Lung (tissue), 11 donors: ENCODE measurements at regions not wholly inside any gene's neighbourhood (a gene's known extent, or its start where the extent isn't known, plus 50 kb on each side); places are given as distances from the start of the nearest gene placed in this dataset.

ENCODE experiments used
- ATAC-seq: fragments of 200-7000 bp; cut with Tn5 transposase; one replicate; pipeline ENCODE4 v1.9.1; 2020; ENCODE audit warnings: moderate number of reproducible peaks; ENCODE audit not compliant: insufficient read depth, low FRiP score
- DNase-seq, 3 donors: peaks; one replicate each; pipeline ENCODE4 v3.0.0-alpha.2; 2013 to 2017
- H3K27ac ChIP-seq, 2 donors: one replicate each; pipeline ENCODE4 v1.5.1; 2013; ENCODE audit warnings: mild to moderate bottlenecking in 2 of 2, moderate library complexity in 2 of 2, control low read depth in 1 of 2, inconsistent platforms in 1 of 2, low read depth in 1 of 2, low read length in 1 of 2
- H3K27me3 ChIP-seq, 3 donors: one replicate each; pipeline ENCODE4 v1.5.1; 2013; ENCODE audit warnings: low read length in 2 of 3; ENCODE audit not compliant: control insufficient read depth in 3 of 3, insufficient read depth in 3 of 3
- H3K36me3 ChIP-seq, 4 donors: one replicate each; pipeline ENCODE4 v1.5.1; 2013; ENCODE audit warnings: low read length in 4 of 4, mild to moderate bottlenecking in 1 of 4, moderate library complexity in 1 of 4; ENCODE audit not compliant: control insufficient read depth in 4 of 4, insufficient read depth in 4 of 4
- H3K4me1 ChIP-seq, 5 donors: one replicate each; pipeline ENCODE4 v1.5.1; 2013; ENCODE audit warnings: low read length in 5 of 5, mild to moderate bottlenecking in 2 of 5, moderate library complexity in 1 of 5; ENCODE audit not compliant: control insufficient read depth in 5 of 5, insufficient read depth in 5 of 5
- H3K4me3 ChIP-seq: one replicate; pipeline ENCODE4 v1.5.1; 2013; ENCODE audit warnings: mild to moderate bottlenecking, control low read depth, moderate library complexity
- H3K9ac ChIP-seq, 2 donors: one replicate each; pipeline ENCODE4 v1.5.1; 2013; ENCODE audit warnings: low read length in 2 of 2, control low read depth in 1 of 2; ENCODE audit not compliant: insufficient read depth in 1 of 2
- H3K9me3 ChIP-seq, 4 donors: one replicate each; pipeline ENCODE4 v1.5.1; 2013; ENCODE audit warnings: low read length in 3 of 4, mild to moderate bottlenecking in 1 of 4, moderate library complexity in 1 of 4; ENCODE audit not compliant: control insufficient read depth in 4 of 4, insufficient read depth in 3 of 4
- CTCF ChIP-seq: IDR thresholded peaks from 2 replicates; pipeline ENCODE4 v1.5.1; 2012; ENCODE audit warnings: mild to moderate bottlenecking; ENCODE audit errors: control extremely low read depth, extremely low read depth
- WGBS, 2 donors: extraction: QIAGEN DNeasy Blood & Tissue Kit; methylation state at CpG; one replicate each; pipeline ENCODE4 v1.1.7; 2013; 5-methylcytosine and 5-hydroxymethylcytosine counted together
- donor health status: control.
- donor health status: control.
- donor health status: Bipolar disorder and iron deficiency.
- donor health status: healthy.
- donor health status: DM: yes; HTN: yes; CAD: no.

- no peak overlapping the region for H3K4me3 ChIP-seq
- H3K9me3 ChIP-seq, result peaks cover 0 to 2% (median 0%) of the 10 kb centered on the region in 4 donors
- H3K36me3 ChIP-seq, result no peaks in the 10 kb centered on the region
- H3K27me3 ChIP-seq, result peaks cover 0 to 3% (median 0%) of the 10 kb centered on the region in 3 donors
- no peak overlapping the region for H3K9ac ChIP-seq
- WGBS, 2 donors, result 86 to 88% methylated on average over 11 of the region's 11 CpGs
- TF ChIP-seq CTCF, result no peak
- DNase-seq (no peak), ATAC-seq (no peak)
- H3K4me1 ChIP-seq, result peaks cover 0 to 12% (median 7%) of the 10 kb centered on the region in 5 donors
- H3K27ac ChIP-seq, result no peak overlapping the region
Observed at GRCh38 chr15:98551936-98552562, 96.3 kb upstream of the IGF1R start.

- H3K9me3 ChIP-seq, result peaks cover 0 to 2% (median 0%) of the 10 kb centered on the region in 4 donors
Observed at GRCh38 chr15:98554272-98555172, 93.8 kb upstream of the IGF1R start.

GRCh38 chr15:98555173-98555515, 93.2 kb upstream of the IGF1R start:
- Histone ChIP-seq H3K36me3 (no peaks in the 10 kb centered on the region), H3K4me3 (no peak overlapping the region), H3K4me1 (no peaks in the 10 kb centered on the region), H3K9me3 (peaks cover 0 to 2% (median 0%) of the 10 kb centered on the region in 4 donors), H3K27ac (no peak overlapping the region), H3K27me3 (peaks cover 0 to 4% (median 0%) of the 10 kb centered on the region in 3 donors), H3K9ac (no peak overlapping the region)
- ATAC-seq (no peak), DNase-seq (no peak)
- no peak for TF ChIP-seq CTCF

More at GRCh38 chr15:98554272-98555172, 93.8 kb upstream of the IGF1R start:
- Histone ChIP-seq H3K27ac (no peak overlapping the region), H3K9ac (no peak overlapping the region), H3K27me3 (peaks cover 0 to 3% (median 0%) of the 10 kb centered on the region in 3 donors), H3K4me1 (no peaks in the 10 kb centered on the region), H3K36me3 (no peaks in the 10 kb centered on the region), H3K4me3 (no peak overlapping the region)
- 81 to 90% methylated on average over 6 of the region's 6 CpGs for WGBS, 2 donors
- DNase-seq (no peak), ATAC-seq (no peak)
- no peak for TF ChIP-seq CTCF
